HG03135 (cell line): ENCODE measurements at regions not wholly inside any gene's neighbourhood (a gene's known extent, or its start where the extent isn't known, plus 50 kb on each side); places are given as distances from the start of the nearest gene placed in this dataset.
"Not testable (repeated sequence)": the region's sequence is repeated elsewhere in the genome, so short reads cannot be mapped to it uniquely, and the experiment has no call there.

Source experiments
- ATAC-seq: cut with Tn5 transposase; IDR thresholded peaks from one replicate; pipeline ENCODE4 v1.9.1; 2021; ENCODE audit warnings: mild to moderate bottlenecking, moderate library complexity; ENCODE audit not compliant: unreplicated experiment

- ATAC-seq = no peak
Measured at GRCh38 chr18:4557502-4557901, 102.4 kb upstream of the DLGAP1 start.

- ATAC-seq = no peak
Measured at GRCh38 chr18:4551001-4551360, 95.9 kb upstream of the DLGAP1 start.

- ATAC-seq = no peak
Measured at GRCh38 chr18:4549164-4549872, 94.2 kb upstream of the DLGAP1 start.

- no peak for ATAC-seq
Measured at GRCh38 chr18:4547126-4547525, 92.0 kb upstream of the DLGAP1 start.

- no peak for ATAC-seq
Measured at GRCh38 chr18:4544142-4544541, 89.0 kb upstream of the DLGAP1 start.

GRCh38 chr18:4543711-4544110 is 88.6 kb upstream of the DLGAP1 start:
- ATAC-seq = no peak

- ATAC-seq = no peak
Measured at GRCh38 chr18:4541588-4541987, 86.5 kb upstream of the DLGAP1 start.

GRCh38 chr18:4536447-4536846 is 81.3 kb upstream of the DLGAP1 start:
- ATAC-seq = no peak

GRCh38 chr18:4528405-4528804 is 73.3 kb upstream of the DLGAP1 start:
- no peak for ATAC-seq

- ATAC-seq = not testable (repeated sequence)
Measured at GRCh38 chr18:4527826-4528225, 72.7 kb upstream of the DLGAP1 start.

- no peak for ATAC-seq
Measured at GRCh38 chr18:4524096-4524495, 69.0 kb upstream of the DLGAP1 start.

GRCh38 chr18:4511166-4511565 is 56.1 kb upstream of the DLGAP1 start:
- ATAC-seq = no peak

GRCh38 chr18:4510711-4511110 is 55.6 kb upstream of the DLGAP1 start:
- no peak for ATAC-seq

GRCh38 chr18:4510160-4510559 is 55.1 kb upstream of the DLGAP1 start:
- ATAC-seq = no peak
